PC-9 (cell line): ENCODE measurements at regions not wholly inside any gene's neighbourhood (a gene's known extent, or its start where the extent isn't known, plus 50 kb on each side); places are given as distances from the start of the nearest gene placed in this dataset.

ENCODE experiments used
- BruUV-seq: library from RNA; stranded (reverse); fragments of 400-500 nt; replicated peaks from 2 replicates; lab custom pipeline; 2021; lab: Mats Ljungman, UMichigan
- CTCF ChIA-PET: fragments of 300-600 bp; sonication (Branson Sonifier 250); formaldehyde crosslinking; loops from one replicate; lab custom pipeline; 2022; ENCODE audit warnings: antibody characterized with exemption; lab: Charles Lee
- POLR2A ChIA-PET: fragments of 300-600 bp; sonication (Branson Sonifier 250); formaldehyde crosslinking; loops from one replicate; lab custom pipeline; 2022; ENCODE audit warnings: antibody characterized with exemption; ENCODE audit not compliant: unreplicated experiment; lab: Charles Lee
- DNase-seq, 2 experiments: peaks; one replicate each; pipeline versions ENCODE4 v3.0.0 to v3.0.0-alpha.2; 2015 to 2022; ENCODE audit warnings: mixed read lengths in 1 of 2
- H2AFZ ChIP-seq: fragments of 200-600 bp; sonication (generic); 2 replicates; pipeline ENCODE4 v1.8.1; 2017; ENCODE audit warnings: antibody characterized with exemption
- H3F3A ChIP-seq: fragments of 200-600 bp; sonication (generic); 2 replicates; pipeline ENCODE4 v1.8.1; 2017; ENCODE audit warnings: antibody characterized with exemption, mild to moderate bottlenecking, low read depth; ENCODE audit not compliant: insufficient read depth
- H3K27ac ChIP-seq: fragments of 200-600 bp; sonication (generic); 2 replicates; pipeline ENCODE4 v1.6.1; 2016; ENCODE audit warnings: mixed run types
- H3K27me3 ChIP-seq: fragments of 200-600 bp; sonication (generic); 2 replicates; pipeline ENCODE4 v1.6.1; 2016; ENCODE audit warnings: low read depth, mixed run types; ENCODE audit not compliant: insufficient read depth
- H3K36me3 ChIP-seq: fragments of 200-600 bp; sonication (generic); 2 replicates; pipeline ENCODE4 v1.6.1; 2016; ENCODE audit warnings: low read depth, mixed run types
- H3K4me1 ChIP-seq: fragments of 200-600 bp; sonication (generic); replicated peaks from 2 replicates; pipeline ENCODE4 v1.6.1; 2016; ENCODE audit warnings: mixed run types; ENCODE audit not compliant: insufficient read depth
- H3K4me2 ChIP-seq: fragments of 200-600 bp; sonication (generic); 2 replicates; pipeline ENCODE4 v1.6.1; 2017; ENCODE audit warnings: mixed run types
- H3K4me3 ChIP-seq: fragments of 200-600 bp; sonication (generic); 2 replicates; pipeline ENCODE4 v1.6.1; 2016; ENCODE audit warnings: mixed run types
- H3K79me2 ChIP-seq: fragments of 200-600 bp; sonication (generic); 2 replicates; pipeline ENCODE4 v1.6.1; 2017; ENCODE audit warnings: low read depth, mixed run types
- H3K9me2 ChIP-seq: fragments of 200-600 bp; sonication (generic); 2 replicates; pipeline ENCODE4 v1.8.1; 2017; ENCODE audit warnings: mild to moderate bottlenecking; ENCODE audit not compliant: insufficient read depth
- H3K9me3 ChIP-seq: fragments of 200-600 bp; sonication (generic); 2 replicates; pipeline ENCODE4 v1.8.1; 2016; ENCODE audit warnings: low read depth; ENCODE audit not compliant: insufficient read depth
- H4K20me1 ChIP-seq: fragments of 200-600 bp; sonication (generic); 2 replicates; pipeline ENCODE4 v1.8.1; 2017; ENCODE audit not compliant: insufficient read depth
- EZH2 ChIP-seq: fragments of 200-600 bp; sonication (generic); IDR thresholded peaks from 2 replicates; pipeline ENCODE4 v1.8.0; 2017; ENCODE audit warnings: antibody characterized with exemption, low read depth
- intact Hi-C: fragments of 100-400 bp; cut with micrococcal nuclease; formaldehyde crosslinking; loops from one replicate; pipeline ENCODE4 v1.10.0; 2022; ENCODE audit not compliant: unreplicated experiment
- TF ChIP-seq, protein P1 (sequence below): fragments of 200-600 bp; sonication (generic); conservative IDR thresholded peaks from 2 replicates; pipeline ENCODE4 v1.6.1; 2017; ENCODE audit warnings: mixed run types, antibody characterized with exemption, mild to moderate bottlenecking, moderate library complexity

GRCh38 chr20:61109221-61109805, 142.7 kb upstream of the CDH4 start:
- H3F3A ChIP-seq = no peaks in the 10 kb centered on the region
- H3K9me3 ChIP-seq = no peaks in the 10 kb centered on the region
- no peaks in the 10 kb centered on the region for H3K9me2 ChIP-seq
- POLR2A ChIA-PET = no interaction called here
- TF ChIP-seq EZH2 = no peak
- TF ChIP-seq, protein P1, sequence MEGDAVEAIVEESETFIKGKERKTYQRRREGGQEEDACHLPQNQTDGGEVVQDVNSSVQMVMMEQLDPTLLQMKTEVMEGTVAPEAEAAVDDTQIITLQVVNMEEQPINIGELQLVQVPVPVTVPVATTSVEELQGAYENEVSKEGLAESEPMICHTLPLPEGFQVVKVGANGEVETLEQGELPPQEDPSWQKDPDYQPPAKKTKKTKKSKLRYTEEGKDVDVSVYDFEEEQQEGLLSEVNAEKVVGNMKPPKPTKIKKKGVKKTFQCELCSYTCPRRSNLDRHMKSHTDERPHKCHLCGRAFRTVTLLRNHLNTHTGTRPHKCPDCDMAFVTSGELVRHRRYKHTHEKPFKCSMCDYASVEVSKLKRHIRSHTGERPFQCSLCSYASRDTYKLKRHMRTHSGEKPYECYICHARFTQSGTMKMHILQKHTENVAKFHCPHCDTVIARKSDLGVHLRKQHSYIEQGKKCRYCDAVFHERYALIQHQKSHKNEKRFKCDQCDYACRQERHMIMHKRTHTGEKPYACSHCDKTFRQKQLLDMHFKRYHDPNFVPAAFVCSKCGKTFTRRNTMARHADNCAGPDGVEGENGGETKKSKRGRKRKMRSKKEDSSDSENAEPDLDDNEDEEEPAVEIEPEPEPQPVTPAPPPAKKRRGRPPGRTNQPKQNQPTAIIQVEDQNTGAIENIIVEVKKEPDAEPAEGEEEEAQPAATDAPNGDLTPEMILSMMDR = no peak
- DNase-seq = no peak
- H4K20me1 ChIP-seq = no peaks in the 10 kb centered on the region
- H3K4me1 ChIP-seq = no peaks in the 10 kb centered on the region
- CTCF ChIA-PET = no interaction called here
- H3K79me2 ChIP-seq = no peaks in the 10 kb centered on the region
- H3K4me3 ChIP-seq = no peak overlapping the region
- BruUV-seq = no TSS peak
- no peaks in the 10 kb centered on the region for H3K36me3 ChIP-seq
- no peak overlapping the region for H3K27ac ChIP-seq
- H3K4me2 ChIP-seq = no peak overlapping the region
- no peak overlapping the region for H2AFZ ChIP-seq
- peaks cover 83% of the 10 kb centered on the region for H3K27me3 ChIP-seq
- intact Hi-C loops = no loop called here

DNA sequence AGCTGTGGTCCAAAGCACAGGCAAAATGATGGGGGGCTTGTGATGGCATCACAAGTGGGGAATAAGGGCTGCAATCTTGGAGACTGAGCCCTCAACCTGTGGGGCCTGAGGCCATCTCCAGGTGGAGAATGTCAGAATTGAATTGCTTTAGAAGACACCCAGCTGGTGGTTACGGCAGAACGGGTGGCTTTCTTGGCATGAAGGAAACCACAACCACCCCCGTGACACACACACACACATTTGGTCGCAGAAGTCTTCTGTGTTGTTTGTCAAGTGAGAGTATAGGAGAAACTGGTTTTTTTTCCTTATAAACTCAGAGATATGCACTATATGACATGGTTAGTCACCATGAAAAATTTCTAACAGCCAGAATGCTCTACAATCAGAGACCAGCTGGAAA, 139.5 kb upstream of the CDH4 start:
- H3K4me1 ChIP-seq = no peaks in the 10 kb centered on the region
- no peak for DNase-seq
- H3K79me2 ChIP-seq = no peaks in the 10 kb centered on the region
- no peak overlapping the region for H3K27ac ChIP-seq
- no peaks in the 10 kb centered on the region for H3K36me3 ChIP-seq
- ChIA-PET CTCF (no interaction called here), POLR2A (no interaction called here)
- BruUV-seq = no TSS peak
- H2AFZ ChIP-seq = no peak overlapping the region
- no peaks in the 10 kb centered on the region for H3K9me3 ChIP-seq
- H3F3A ChIP-seq = no peaks in the 10 kb centered on the region
- H3K9me2 ChIP-seq = no peaks in the 10 kb centered on the region
- peaks cover 95% of the 10 kb centered on the region for H3K27me3 ChIP-seq
- TF ChIP-seq, protein P1 = no peak
- TF ChIP-seq EZH2 = no peak
- no peak overlapping the region for H3K4me2 ChIP-seq
- H4K20me1 ChIP-seq = no peaks in the 10 kb centered on the region
- intact Hi-C loops = no loop called here
- H3K4me3 ChIP-seq = no peak overlapping the region

DNA sequence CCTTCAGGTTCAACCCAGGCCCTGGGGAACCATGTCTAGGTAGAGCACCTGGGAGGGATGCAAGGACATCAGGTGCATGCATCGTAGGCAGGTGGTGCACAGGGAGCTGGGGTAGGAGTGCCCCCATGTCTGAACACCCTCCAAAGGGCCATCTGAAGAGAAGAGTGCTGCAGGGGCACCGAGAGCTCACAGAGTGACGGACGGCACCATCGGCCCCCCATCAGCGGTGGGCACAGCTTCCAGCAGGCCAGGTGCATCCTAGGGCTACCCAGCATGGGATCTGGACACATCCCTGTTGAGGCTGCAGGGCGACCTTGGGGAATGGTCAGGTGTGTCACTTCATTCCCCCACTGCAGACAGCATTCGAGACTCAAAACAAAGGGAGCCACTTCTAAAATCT, 138.3 kb upstream of the CDH4 start:
- no TSS peak for BruUV-seq
- no peaks in the 10 kb centered on the region for H3K79me2 ChIP-seq
- no peak overlapping the region for H3K4me2 ChIP-seq
- H3K4me1 ChIP-seq = no peaks in the 10 kb centered on the region
- H2AFZ ChIP-seq = no peak overlapping the region
- no peak overlapping the region for H3K4me3 ChIP-seq
- CTCF ChIA-PET = no interaction called here
- peaks cover 95% of the 10 kb centered on the region for H3K27me3 ChIP-seq
- H3F3A ChIP-seq = no peaks in the 10 kb centered on the region
- no peaks in the 10 kb centered on the region for H3K9me2 ChIP-seq
- H3K27ac ChIP-seq = no peak overlapping the region
- intact Hi-C loops = no loop called here
- TF ChIP-seq EZH2 = no peak
- TF ChIP-seq, protein P1 = no peak
- H3K36me3 ChIP-seq = no peaks in the 10 kb centered on the region
- no peaks in the 10 kb centered on the region for H3K9me3 ChIP-seq
- POLR2A ChIA-PET = no interaction called here
- no peak for DNase-seq
- no peaks in the 10 kb centered on the region for H4K20me1 ChIP-seq
